MCF 10A (cell line): ENCODE measurements at regions not wholly inside any gene's neighbourhood (a gene's known extent, or its start where the extent isn't known, plus 50 kb on each side); places are given as distances from the start of the nearest gene placed in this dataset.

Experiments
- BruUV-seq: library from RNA; stranded (reverse); fragments of 400-500 nt; replicated peaks from 2 replicates; lab custom pipeline; 2021; lab: Mats Ljungman, UMichigan
- CTCF ChIA-PET: fragments of 300-600 bp; sonication (Branson Sonifier 250); formaldehyde crosslinking; extraction: SDS; loops from one replicate; lab custom pipeline; 2021; ENCODE audit warnings: antibody characterized with exemption, inconsistent platforms; lab: Yijun Ruan, JAX
- POLR2A ChIA-PET: fragments of 300-600, 350-650 bp; sonication (Branson Sonifier 250); formaldehyde crosslinking; extraction: SDS; loops from one replicate; lab custom pipeline; 2020; ENCODE audit warnings: antibody characterized with exemption, inconsistent platforms; lab: Yijun Ruan, JAX
- DNase-seq: peaks from one replicate; pipeline ENCODE4 v3.0.0-alpha.2; 2018; ENCODE audit not compliant: unreplicated experiment
- H3K27ac Mint-ChIP-seq: one replicate; pipeline ENCODE4 v1.8.0; 2022; ENCODE audit warnings: mild to moderate bottlenecking, low read depth, mixed read lengths; ENCODE audit not compliant: unreplicated experiment
- H3K27me3 Mint-ChIP-seq: one replicate; pipeline ENCODE4 v1.8.0; 2022; ENCODE audit warnings: mixed read lengths; ENCODE audit not compliant: insufficient read depth, unreplicated experiment
- H3K36me3 Mint-ChIP-seq: one replicate; pipeline ENCODE4 v1.8.0; 2022; ENCODE audit warnings: mild to moderate bottlenecking, moderate library complexity, mixed read lengths; ENCODE audit not compliant: insufficient read depth, unreplicated experiment
- H3K4me1 Mint-ChIP-seq: one replicate; pipeline ENCODE4 v1.8.0; 2022; ENCODE audit warnings: mixed read lengths; ENCODE audit not compliant: insufficient read depth, unreplicated experiment
- H3K4me3 Mint-ChIP-seq: one replicate; pipeline ENCODE4 v1.8.0; 2022; ENCODE audit warnings: mild to moderate bottlenecking, moderate library complexity, mixed read lengths; ENCODE audit not compliant: unreplicated experiment
- H3K9me3 Mint-ChIP-seq: one replicate; pipeline ENCODE4 v1.8.0; 2022; ENCODE audit warnings: mixed read lengths; ENCODE audit not compliant: unreplicated experiment
- intact Hi-C: fragments of 100-400 bp; cut with micrococcal nuclease; formaldehyde crosslinking; loops from 2 replicates; pipeline ENCODE4 v1.14.1; 2022
- TF ChIP-seq, protein P1 (sequence below): fragments of 200-600 bp; IDR thresholded peaks from one replicate; pipeline ENCODE4 v1.8.0; 2022; ENCODE audit warnings: antibody characterized with exemption, mild to moderate bottlenecking; ENCODE audit not compliant: unreplicated experiment

DNA sequence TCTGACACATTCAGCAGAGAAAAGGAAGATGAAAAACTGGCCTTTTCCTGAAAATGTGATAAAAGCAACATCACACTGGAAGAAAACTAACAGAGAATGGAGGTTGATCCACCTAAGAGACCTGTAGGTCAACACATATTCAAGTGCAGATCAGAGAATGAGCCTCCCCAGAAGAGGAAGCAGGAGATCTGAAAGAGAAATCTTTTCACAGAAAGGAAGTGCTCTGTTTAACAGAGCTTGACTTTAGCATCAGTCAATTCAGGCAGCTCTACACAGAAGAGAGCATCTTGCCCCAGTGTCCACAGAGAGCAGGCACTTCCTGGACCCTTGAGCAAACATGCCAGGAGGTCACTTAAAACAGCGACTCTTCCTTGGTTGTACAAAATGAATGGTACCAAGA lies 655.4 kb upstream of the GBE1 start:
- no peak for DNase-seq
- TF ChIP-seq, protein P1, sequence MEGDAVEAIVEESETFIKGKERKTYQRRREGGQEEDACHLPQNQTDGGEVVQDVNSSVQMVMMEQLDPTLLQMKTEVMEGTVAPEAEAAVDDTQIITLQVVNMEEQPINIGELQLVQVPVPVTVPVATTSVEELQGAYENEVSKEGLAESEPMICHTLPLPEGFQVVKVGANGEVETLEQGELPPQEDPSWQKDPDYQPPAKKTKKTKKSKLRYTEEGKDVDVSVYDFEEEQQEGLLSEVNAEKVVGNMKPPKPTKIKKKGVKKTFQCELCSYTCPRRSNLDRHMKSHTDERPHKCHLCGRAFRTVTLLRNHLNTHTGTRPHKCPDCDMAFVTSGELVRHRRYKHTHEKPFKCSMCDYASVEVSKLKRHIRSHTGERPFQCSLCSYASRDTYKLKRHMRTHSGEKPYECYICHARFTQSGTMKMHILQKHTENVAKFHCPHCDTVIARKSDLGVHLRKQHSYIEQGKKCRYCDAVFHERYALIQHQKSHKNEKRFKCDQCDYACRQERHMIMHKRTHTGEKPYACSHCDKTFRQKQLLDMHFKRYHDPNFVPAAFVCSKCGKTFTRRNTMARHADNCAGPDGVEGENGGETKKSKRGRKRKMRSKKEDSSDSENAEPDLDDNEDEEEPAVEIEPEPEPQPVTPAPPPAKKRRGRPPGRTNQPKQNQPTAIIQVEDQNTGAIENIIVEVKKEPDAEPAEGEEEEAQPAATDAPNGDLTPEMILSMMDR: no peak
- H3K27ac Mint-ChIP-seq: no peak overlapping the region
- no peak overlapping the region for H3K4me3 Mint-ChIP-seq
- no peaks in the 10 kb centered on the region for H3K9me3 Mint-ChIP-seq
- ChIA-PET CTCF (no interaction called here), POLR2A (interaction anchor here (0.6 kb wide), 1 partner anchor 18 kb away, joined by 3 read pairs; no protein-coding TSS in a partner anchor)
- H3K27me3 Mint-ChIP-seq: no peaks in the 10 kb centered on the region
- no peaks in the 10 kb centered on the region for H3K36me3 Mint-ChIP-seq
- BruUV-seq: no TSS peak
- H3K4me1 Mint-ChIP-seq: no peaks in the 10 kb centered on the region
- intact Hi-C loops: no loop called here

DNA sequence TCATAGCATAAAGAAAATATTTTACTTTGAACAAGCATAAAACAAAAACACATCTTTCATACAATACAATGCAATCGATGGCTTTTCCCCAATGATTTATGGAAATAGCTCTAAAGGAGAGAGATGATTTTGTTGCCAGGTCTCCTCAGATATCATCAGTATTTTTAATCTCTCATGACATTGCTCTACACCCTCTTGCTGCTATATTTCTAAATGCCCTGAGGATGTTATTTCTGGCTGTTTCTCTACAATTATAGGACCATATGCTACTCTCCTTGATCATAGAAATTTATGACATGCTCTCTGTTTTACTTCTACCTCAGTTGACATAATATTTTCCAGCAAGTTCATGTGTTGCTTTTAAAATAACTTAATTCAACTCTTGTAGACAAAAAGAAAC lies 654.9 kb upstream of the GBE1 start:
- Mint-ChIP-seq H3K9me3 (no peaks in the 10 kb centered on the region), H3K4me3 (no peak overlapping the region), H3K36me3 (no peaks in the 10 kb centered on the region), H3K4me1 (no peaks in the 10 kb centered on the region), H3K27ac (no peak overlapping the region), H3K27me3 (no peaks in the 10 kb centered on the region)
- ChIA-PET POLR2A (interaction anchor here (0.6 kb wide), 1 partner anchor 18 kb away, joined by 3 read pairs; no protein-coding TSS in a partner anchor), CTCF (interaction anchor here (0.5 kb wide), 1 partner anchor 1059 kb away, joined by 3 read pairs; no protein-coding TSS in a partner anchor)
- TF ChIP-seq, protein P1: no peak
- BruUV-seq: no TSS peak
- intact Hi-C loops: no loop called here
- DNase-seq: no peak

DNA sequence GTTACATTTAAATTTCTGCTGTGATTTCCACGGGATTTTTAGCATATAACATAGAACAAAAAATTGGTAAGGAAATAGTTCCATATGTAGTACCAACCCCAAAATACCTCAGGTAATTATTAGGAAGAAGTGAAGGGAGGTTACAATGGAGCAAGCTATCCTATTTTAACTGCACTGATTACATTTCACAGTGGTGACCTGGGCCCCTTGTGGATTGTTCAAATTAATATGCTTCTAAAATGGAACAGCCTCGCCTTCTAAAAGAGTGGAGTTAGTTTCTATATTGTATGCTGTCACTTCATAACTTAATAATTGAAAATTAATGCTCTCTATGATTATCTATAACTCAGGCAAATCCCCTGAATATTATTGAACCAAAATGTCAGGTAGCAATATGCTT lies 651.7 kb upstream of the GBE1 start:
- Mint-ChIP-seq H3K27me3 (no peaks in the 10 kb centered on the region), H3K9me3 (no peaks in the 10 kb centered on the region), H3K36me3 (no peaks in the 10 kb centered on the region), H3K27ac (no peak overlapping the region), H3K4me3 (no peak overlapping the region), H3K4me1 (peaks cover 5% of the 10 kb centered on the region)
- no peak for DNase-seq
- no TSS peak for BruUV-seq
- intact Hi-C loops: no loop called here
- TF ChIP-seq, protein P1: no peak
- CTCF ChIA-PET: interaction anchor here (0.7 kb wide), 1 partner anchor 94 kb away, joined by 4 read pairs; no protein-coding TSS in a partner anchor
- POLR2A ChIA-PET: interaction anchor here (0.7 to 1.1 kb wide), 2 partner anchors 9 to 1869 kb away, joined by 3 read pairs; no protein-coding TSS in a partner anchor

DNA sequence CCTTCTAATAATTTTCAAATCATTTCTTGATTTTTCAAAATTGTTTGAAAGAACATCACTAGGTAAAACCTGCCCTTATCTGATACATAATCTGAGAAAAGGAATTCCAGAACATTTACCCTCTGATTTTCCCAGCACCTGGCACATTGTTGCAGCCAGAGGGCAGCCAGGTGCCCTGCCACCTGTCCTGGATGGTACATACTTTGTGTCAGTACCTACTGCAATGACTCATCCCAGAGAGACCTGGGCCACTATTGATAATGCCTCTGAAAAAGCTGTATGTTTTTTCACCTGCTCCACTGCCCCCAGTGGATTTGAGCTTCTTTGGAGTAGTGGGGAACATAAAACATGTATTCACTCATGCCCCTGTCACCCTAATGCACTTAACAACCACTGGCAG lies 648.9 kb upstream of the GBE1 start:
- peak; percentile 10 for DNase-seq
- Mint-ChIP-seq H3K9me3 (no peaks in the 10 kb centered on the region), H3K4me1 (peaks cover 5% of the 10 kb centered on the region), H3K4me3 (no peak overlapping the region), H3K27me3 (no peaks in the 10 kb centered on the region), H3K36me3 (no peaks in the 10 kb centered on the region), H3K27ac (no peak overlapping the region)
- no TSS peak for BruUV-seq
- intact Hi-C loops: no loop called here
- TF ChIP-seq, protein P1: no peak
- POLR2A ChIA-PET: no interaction called here
- CTCF ChIA-PET: interaction anchor here (0.6 to 1.3 kb wide), 3 partner anchors 10 to 1081 kb away, joined by 3 to 4 read pairs (median 3); no protein-coding TSS in a partner anchor
